Effector memory CD8-positive, alpha-beta T cell (primary cell): ENCODE measurements at regions not wholly inside any gene's neighbourhood (a gene's known extent, or its start where the extent isn't known, plus 50 kb on each side); places are given as distances from the start of the nearest gene placed in this dataset.

ENCODE experiments used
- ATAC-seq: fragments of 150-1000 bp; cut with Tn5 transposase; replicated peaks from 2 replicates; pipeline ENCODE4 v1.10.0; 2021; ENCODE audit warnings: mild to moderate bottlenecking, moderate library complexity
- DNase-seq, 3 experiments: peaks; one replicate each; pipeline ENCODE4 v3.0.0; 2021
- H3K27ac Mint-ChIP-seq, 2 donors: one replicate each; pipeline ENCODE4 v1.8.0; 2022; ENCODE audit warnings: mild to moderate bottlenecking in 2 of 2, mixed read lengths in 2 of 2, moderate library complexity in 2 of 2
- H3K27me3 Mint-ChIP-seq, 2 donors: one replicate each; pipeline ENCODE4 v1.8.0; 2022; ENCODE audit warnings: mixed read lengths in 2 of 2
- H3K36me3 Mint-ChIP-seq: one replicate; pipeline ENCODE4 v1.8.0; 2022; ENCODE audit warnings: mild to moderate bottlenecking, moderate library complexity, mixed read lengths; ENCODE audit not compliant: insufficient read depth
- H3K4me1 Mint-ChIP-seq, 2 donors: one replicate each; pipeline ENCODE4 v1.8.0; 2022; ENCODE audit warnings: low read depth in 2 of 2, mixed read lengths in 2 of 2
- H3K4me3 Mint-ChIP-seq, 2 donors: one replicate each; pipeline ENCODE4 v1.8.0; 2022; ENCODE audit warnings: mild to moderate bottlenecking in 2 of 2, mixed read lengths in 2 of 2, moderate library complexity in 2 of 2
- H3K9me3 Mint-ChIP-seq, 2 donors: one replicate each; pipeline ENCODE4 v1.8.0; 2022; ENCODE audit warnings: mixed read lengths in 2 of 2

- Mint-ChIP-seq H3K36me3 (no peaks in the 10 kb centered on the region), H3K4me1 (no peaks in the 10 kb centered on the region), H3K27ac (no peak overlapping the region), H3K4me3 (no peak overlapping the region), H3K27me3 (no peaks in the 10 kb centered on the region), H3K9me3 (peaks cover 6 to 13% of the 10 kb centered on the region in 2 donors)
- ATAC-seq (no peak), DNase-seq (no peak)
Measured at GRCh38 chr2:211306929-211307328, 750.5 kb downstream of the CPS1 start.
